ENCODE measurements at regions not wholly inside any gene's neighbourhood (a gene's known extent, or its start where the extent isn't known, plus 50 kb on each side); places are given as distances from the start of the nearest gene placed in this dataset.

DNA sequence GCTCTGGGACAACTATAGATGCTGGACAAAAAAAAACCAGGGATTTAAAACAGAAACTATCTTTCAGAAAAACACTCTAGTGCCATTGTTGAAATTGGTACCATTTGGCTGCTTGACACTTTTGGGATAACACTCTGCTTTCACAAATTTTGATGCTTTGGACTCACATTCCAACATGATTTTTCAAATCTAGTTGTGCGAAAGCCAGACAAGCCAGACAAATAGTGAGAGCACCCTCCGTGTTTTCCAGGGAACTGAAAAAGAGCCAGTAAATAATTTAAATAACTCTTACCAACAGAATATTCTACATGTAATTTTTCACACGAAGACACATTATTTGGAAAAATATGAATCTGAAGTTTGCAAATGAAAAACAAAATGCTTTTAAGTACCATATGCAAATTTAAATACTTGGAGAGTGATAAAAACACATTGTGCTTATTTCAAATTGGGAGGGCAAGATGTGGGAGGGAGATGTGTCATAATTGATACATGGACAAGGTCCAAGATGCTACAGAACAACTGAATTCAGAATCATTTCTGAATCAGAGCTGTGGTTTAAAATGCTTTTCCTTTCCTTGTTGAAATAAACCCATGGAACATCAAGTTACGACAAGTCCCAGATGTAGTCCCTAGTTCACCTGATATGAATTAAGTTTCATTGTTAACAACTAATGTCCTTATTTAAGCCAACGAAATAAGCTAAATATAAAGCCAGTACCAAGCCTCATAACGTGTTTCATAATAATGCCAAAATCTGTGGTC, 144.2 kb upstream of the SOX2 start:
- no peak for FAIRE-seq
- Histone ChIP-seq H3K9me3 (ENCODE audit: control insufficient read depth in 2 of 2, insufficient read depth in 1 of 2, low read depth in 1 of 2, low read length in 1 of 2) (no peaks in the 10 kb centered on the region), H3K27me3 (ENCODE audit: control insufficient read depth in 3 of 3, insufficient read depth in 3 of 3, low read length in 3 of 3) (no peaks in the 10 kb centered on the region), H3K4me3 (ENCODE audit: low read depth in 1 of 3, low read length in 3 of 3) (no peak overlapping the region), H3K27ac (ENCODE audit: low read depth in 1 of 3, low read length in 2 of 3) (no peak overlapping the region), H3K4me1 (ENCODE audit: control insufficient read depth in 3 of 3, insufficient read depth in 2 of 3, low read depth in 1 of 3, low read length in 2 of 3) (no peaks in the 10 kb centered on the region), H3K36me3 (ENCODE audit: control insufficient read depth in 3 of 3, insufficient read depth in 2 of 3, low read depth in 1 of 3, low read length in 3 of 3) (no peaks in the 10 kb centered on the region)
- 67 to 74% (median 69%) methylated on average over 6 of the region's 6 CpGs for WGBS, 3 donors
- no peak for DNase-seq

DNA sequence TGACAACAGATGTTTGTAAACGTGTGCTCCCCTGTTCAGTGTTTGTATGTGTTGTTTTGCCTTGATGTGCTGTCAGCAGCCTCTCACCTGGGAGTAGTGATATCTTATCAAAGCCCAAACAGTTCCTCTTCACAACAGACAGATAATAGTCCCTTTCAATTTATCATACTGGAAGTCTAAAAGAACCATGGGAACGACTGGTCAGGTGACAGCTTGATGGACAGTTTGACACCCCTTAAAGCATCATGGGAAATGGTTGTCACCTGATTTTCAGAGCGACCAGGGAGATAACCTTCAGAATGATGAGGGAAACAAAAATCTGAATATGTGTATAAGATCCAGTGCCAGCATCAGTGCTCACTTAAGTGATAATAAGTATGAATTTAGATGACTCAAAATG, 146.3 kb upstream of the SOX2 start:
- 8 to 19% (median 13%) methylated on average over 3 of the region's 3 CpGs for WGBS, 3 donors
- no peak for FAIRE-seq
- no peaks in the 10 kb centered on the region for H3K27me3 ChIP-seq (ENCODE audit: control insufficient read depth in 3 of 3, insufficient read depth in 3 of 3, low read length in 3 of 3)

DNA sequence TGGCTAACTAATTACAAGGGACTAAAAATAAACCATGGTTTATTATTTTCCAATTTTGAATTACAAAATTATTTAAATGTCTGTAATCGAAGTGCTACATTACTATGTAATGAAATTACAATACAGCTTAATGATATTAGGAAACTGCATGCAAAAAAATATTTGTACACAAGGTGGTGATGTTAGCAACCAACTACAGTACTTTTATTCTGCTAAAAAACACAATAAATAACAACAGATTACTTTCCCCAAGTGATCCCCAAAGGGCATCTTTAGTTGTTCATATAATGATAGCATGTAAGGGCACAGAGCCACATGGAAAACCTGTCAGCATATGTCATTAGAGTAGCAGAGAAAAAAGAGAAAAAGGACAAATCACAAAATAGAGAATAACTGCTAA, 147.5 kb upstream of the SOX2 start:
- 51 to 66% (median 58%) methylated on average over 1 of the region's 1 CpG for WGBS, 3 donors
- H3K36me3 ChIP-seq (ENCODE audit: control insufficient read depth in 3 of 3, insufficient read depth in 2 of 3, low read depth in 1 of 3, low read length in 3 of 3): no peaks in the 10 kb centered on the region
- H3K27me3 ChIP-seq (ENCODE audit: control insufficient read depth in 3 of 3, insufficient read depth in 3 of 3, low read length in 3 of 3): no peaks in the 10 kb centered on the region
- no peak overlapping the region for H3K4me3 ChIP-seq (ENCODE audit: low read depth in 1 of 3, low read length in 3 of 3)
- no peak for FAIRE-seq
- DNase-seq: no peak
- H3K9me3 ChIP-seq (ENCODE audit: control insufficient read depth in 2 of 2, insufficient read depth in 1 of 2, low read depth in 1 of 2, low read length in 1 of 2): no peaks in the 10 kb centered on the region
- no peaks in the 10 kb centered on the region for H3K4me1 ChIP-seq (ENCODE audit: control insufficient read depth in 3 of 3, insufficient read depth in 2 of 3, low read depth in 1 of 3, low read length in 2 of 3)
- H3K27ac ChIP-seq (ENCODE audit: low read depth in 1 of 3, low read length in 2 of 3): no peak overlapping the region

More for the DNA sequence above, 146.3 kb upstream of the SOX2 start:
- Histone ChIP-seq H3K36me3 (ENCODE audit: control insufficient read depth in 3 of 3, insufficient read depth in 2 of 3, low read depth in 1 of 3, low read length in 3 of 3) (no peaks in the 10 kb centered on the region), H3K9me3 (ENCODE audit: control insufficient read depth in 2 of 2, insufficient read depth in 1 of 2, low read depth in 1 of 2, low read length in 1 of 2) (no peaks in the 10 kb centered on the region), H3K4me3 (ENCODE audit: low read depth in 1 of 3, low read length in 3 of 3) (no peak overlapping the region), H3K4me1 (ENCODE audit: control insufficient read depth in 3 of 3, insufficient read depth in 2 of 3, low read depth in 1 of 3, low read length in 2 of 3) (no peaks in the 10 kb centered on the region), H3K27ac (ENCODE audit: low read depth in 1 of 3, low read length in 2 of 3) (no peak overlapping the region)
- DNase-seq: no peak

DNA sequence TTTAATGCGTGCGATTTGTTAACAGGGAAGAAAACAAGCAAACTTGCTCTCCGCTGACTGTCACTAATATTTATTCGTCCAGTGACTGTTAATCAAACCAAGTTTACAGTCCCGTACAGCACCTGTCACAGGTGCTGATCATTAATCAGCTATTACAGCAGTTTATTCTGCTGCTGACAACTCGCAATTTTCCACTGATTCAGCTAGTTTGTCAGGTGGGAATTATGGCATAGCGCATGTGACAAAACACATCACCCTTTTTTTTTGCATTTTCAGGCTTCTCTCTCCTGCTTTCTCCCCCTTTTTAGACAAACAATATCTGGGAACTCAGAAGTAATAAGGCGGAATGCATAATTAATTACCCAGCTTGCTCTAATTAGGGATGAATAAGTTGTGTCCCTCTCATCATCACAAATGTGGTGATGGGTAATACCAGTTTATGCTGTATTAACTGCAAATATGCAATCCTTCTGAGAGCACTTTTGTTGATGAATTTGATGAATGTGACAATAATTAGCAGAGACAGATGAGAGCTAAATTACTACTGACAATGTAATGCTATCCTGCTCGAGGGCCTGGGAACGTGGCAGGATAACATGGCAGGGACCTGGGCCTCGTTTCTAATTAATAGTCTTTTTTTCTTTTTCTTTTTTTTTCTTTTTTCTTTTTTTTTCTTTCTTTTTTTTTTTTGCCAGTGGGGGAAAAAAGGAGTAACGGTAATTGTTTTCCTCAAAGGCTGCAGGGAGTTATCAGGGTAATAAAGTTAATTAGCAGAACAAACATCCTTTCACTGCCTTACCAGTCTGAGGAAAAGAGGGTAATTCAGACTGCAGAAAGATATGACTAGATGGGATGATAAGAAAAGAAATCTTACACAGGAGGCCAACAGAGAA, 150.3 kb upstream of the SOX2 start:
- FAIRE-seq (no peak), DNase-seq (no peak)
- Histone ChIP-seq H3K27ac (ENCODE audit: low read depth in 1 of 3, low read length in 2 of 3) (no peak overlapping the region), H3K36me3 (ENCODE audit: control insufficient read depth in 3 of 3, insufficient read depth in 2 of 3, low read depth in 1 of 3, low read length in 3 of 3) (no peaks in the 10 kb centered on the region), H3K9me3 (ENCODE audit: control insufficient read depth in 2 of 2, insufficient read depth in 1 of 2, low read depth in 1 of 2, low read length in 1 of 2) (no peaks in the 10 kb centered on the region), H3K27me3 (ENCODE audit: control insufficient read depth in 3 of 3, insufficient read depth in 3 of 3, low read length in 3 of 3) (no peaks in the 10 kb centered on the region), H3K4me3 (ENCODE audit: low read depth in 1 of 3, low read length in 3 of 3) (no peak overlapping the region), H3K4me1 (ENCODE audit: control insufficient read depth in 3 of 3, insufficient read depth in 2 of 3, low read depth in 1 of 3, low read length in 2 of 3) (peaks cover 0 to 1% (median 0%) of the 10 kb centered on the region in 3 donors)
- WGBS, 3 donors: 25 to 50% (median 39%) methylated on average over 12 of the region's 12 CpGs

DNA sequence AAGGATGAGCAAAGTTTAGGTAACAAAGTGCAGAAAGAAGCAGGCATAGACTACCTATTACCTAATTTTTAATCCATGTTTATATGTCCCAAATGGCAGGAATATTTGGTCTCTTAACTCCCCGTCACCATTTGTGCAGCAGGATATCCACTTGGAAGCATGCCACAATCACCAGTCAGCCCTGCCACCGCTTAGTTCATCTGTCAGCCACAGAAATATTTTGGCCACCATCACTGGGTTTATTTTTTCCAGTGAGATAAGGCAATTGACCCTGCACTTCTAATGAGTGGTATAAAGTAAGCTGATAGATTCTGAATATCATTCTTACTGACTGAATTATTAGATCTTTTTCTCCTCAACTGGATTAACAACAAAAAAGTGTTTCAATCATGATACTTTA, 152.9 kb upstream of the SOX2 start:
- Histone ChIP-seq H3K27me3 (ENCODE audit: control insufficient read depth in 3 of 3, insufficient read depth in 3 of 3, low read length in 3 of 3) (no peaks in the 10 kb centered on the region), H3K4me1 (ENCODE audit: control insufficient read depth in 3 of 3, insufficient read depth in 2 of 3, low read depth in 1 of 3, low read length in 2 of 3) (peaks cover 0 to 3% (median 0%) of the 10 kb centered on the region in 3 donors), H3K36me3 (ENCODE audit: control insufficient read depth in 3 of 3, insufficient read depth in 2 of 3, low read depth in 1 of 3, low read length in 3 of 3) (no peaks in the 10 kb centered on the region), H3K4me3 (ENCODE audit: low read depth in 1 of 3, low read length in 3 of 3) (no peak overlapping the region), H3K27ac (ENCODE audit: low read depth in 1 of 3, low read length in 2 of 3) (no peak overlapping the region), H3K9me3 (ENCODE audit: control insufficient read depth in 2 of 2, insufficient read depth in 1 of 2, low read depth in 1 of 2, low read length in 1 of 2) (no peaks in the 10 kb centered on the region)
- DNase-seq (no peak), FAIRE-seq (no peak)
- 28 to 51% (median 47%) methylated on average over 2 of the region's 2 CpGs for WGBS, 3 donors

DNA sequence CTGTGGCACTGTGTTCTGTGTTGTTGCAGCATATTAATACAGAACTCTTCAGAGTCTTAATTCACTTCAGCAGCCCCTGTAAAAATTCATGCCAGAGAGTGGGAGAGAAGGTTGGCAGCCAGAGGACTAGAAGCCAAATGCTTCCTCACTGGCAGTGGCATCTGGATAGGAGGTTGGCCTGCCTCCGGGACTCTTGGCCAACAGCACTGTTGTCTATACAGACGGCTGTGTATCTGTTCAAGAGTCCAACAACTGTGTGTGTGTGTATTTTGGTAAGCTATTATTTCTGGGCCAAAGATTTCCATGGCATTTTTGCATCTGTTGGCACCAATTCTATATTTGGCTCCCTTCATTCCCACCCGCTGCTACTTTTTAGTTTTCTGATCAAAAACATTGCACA, 156.0 kb upstream of the SOX2 start:
- no peak for DNase-seq
- Histone ChIP-seq H3K4me1 (ENCODE audit: control insufficient read depth in 3 of 3, insufficient read depth in 2 of 3, low read depth in 1 of 3, low read length in 2 of 3) (peaks cover 0 to 3% (median 0%) of the 10 kb centered on the region in 3 donors), H3K9me3 (ENCODE audit: control insufficient read depth in 2 of 2, insufficient read depth in 1 of 2, low read depth in 1 of 2, low read length in 1 of 2) (no peaks in the 10 kb centered on the region), H3K27ac (ENCODE audit: low read depth in 1 of 3, low read length in 2 of 3) (no peak overlapping the region), H3K27me3 (ENCODE audit: control insufficient read depth in 3 of 3, insufficient read depth in 3 of 3, low read length in 3 of 3) (no peaks in the 10 kb centered on the region), H3K4me3 (ENCODE audit: low read depth in 1 of 3, low read length in 3 of 3) (peak overlapping the region in 1 of 3 donors; percentile 15), H3K36me3 (ENCODE audit: control insufficient read depth in 3 of 3, insufficient read depth in 2 of 3, low read depth in 1 of 3, low read length in 3 of 3) (no peaks in the 10 kb centered on the region)
- no peak for FAIRE-seq
- 56 to 75% (median 57%) methylated on average over 3 of the region's 3 CpGs for WGBS, 3 donors

DNA sequence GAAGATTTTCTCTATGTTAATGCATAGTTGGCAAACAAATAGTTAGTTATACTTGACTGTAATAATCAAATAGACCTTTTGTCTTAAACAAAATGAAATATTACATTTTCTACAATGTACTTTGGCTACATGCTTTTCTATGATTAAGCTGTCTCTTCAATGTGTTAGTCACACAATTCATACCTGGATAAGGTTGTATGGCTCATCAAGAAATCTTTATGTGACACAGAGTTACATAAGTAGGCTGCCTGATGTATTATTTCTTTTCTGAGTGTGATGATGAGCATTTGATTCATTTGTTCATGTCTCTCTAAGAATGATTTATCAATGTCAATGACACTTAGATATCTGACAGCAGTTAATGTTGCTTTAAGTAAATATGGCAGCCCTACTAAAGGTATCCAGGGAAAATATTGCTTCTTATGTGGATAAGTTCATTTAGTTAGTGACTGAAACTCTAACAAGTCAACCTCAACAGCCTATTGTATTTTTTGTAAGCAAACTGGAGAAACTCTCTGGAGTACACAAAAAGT, 157.4 kb upstream of the SOX2 start:
- FAIRE-seq (no peak), DNase-seq (no peak)
- H3K4me1 ChIP-seq (ENCODE audit: control insufficient read depth in 3 of 3, insufficient read depth in 2 of 3, low read depth in 1 of 3, low read length in 2 of 3): peaks cover 0 to 3% (median 0%) of the 10 kb centered on the region in 3 donors

DNA sequence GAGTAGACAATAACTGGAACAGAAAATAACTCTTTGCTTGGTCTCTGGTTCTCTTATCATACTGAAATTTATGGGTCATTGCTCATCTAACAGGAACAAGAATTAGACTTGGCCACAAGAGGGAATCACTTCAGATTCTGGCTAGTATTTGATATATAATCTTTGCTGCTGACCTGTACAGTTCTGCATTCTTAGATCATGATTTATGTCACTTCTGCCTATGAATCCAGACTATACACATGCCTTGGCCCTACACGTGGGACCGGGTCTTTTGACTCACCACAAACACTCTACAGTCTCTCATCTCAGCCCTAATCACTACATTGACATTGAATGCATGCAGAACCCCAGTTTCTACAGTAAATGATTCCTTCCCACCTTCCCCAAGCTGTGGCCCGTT, 162.5 kb upstream of the SOX2 start:
- DNase-seq (no peak), FAIRE-seq (no peak)
- Histone ChIP-seq H3K4me3 (ENCODE audit: low read depth in 1 of 3, low read length in 3 of 3) (no peak overlapping the region), H3K27me3 (ENCODE audit: control insufficient read depth in 3 of 3, insufficient read depth in 3 of 3, low read length in 3 of 3) (no peaks in the 10 kb centered on the region), H3K27ac (ENCODE audit: low read depth in 1 of 3, low read length in 2 of 3) (no peak overlapping the region), H3K4me1 (ENCODE audit: control insufficient read depth in 3 of 3, insufficient read depth in 2 of 3, low read depth in 1 of 3, low read length in 2 of 3) (no peaks in the 10 kb centered on the region), H3K36me3 (ENCODE audit: control insufficient read depth in 3 of 3, insufficient read depth in 2 of 3, low read depth in 1 of 3, low read length in 3 of 3) (no peaks in the 10 kb centered on the region), H3K9me3 (ENCODE audit: control insufficient read depth in 2 of 2, insufficient read depth in 1 of 2, low read depth in 1 of 2, low read length in 1 of 2) (no peaks in the 10 kb centered on the region)
- 63 to 78% (median 69%) methylated on average over 3 of the region's 3 CpGs for WGBS, 3 donors

More for the DNA sequence above, 157.4 kb upstream of the SOX2 start:
- Histone ChIP-seq H3K9me3 (ENCODE audit: control insufficient read depth in 2 of 2, insufficient read depth in 1 of 2, low read depth in 1 of 2, low read length in 1 of 2) (no peaks in the 10 kb centered on the region), H3K27me3 (ENCODE audit: control insufficient read depth in 3 of 3, insufficient read depth in 3 of 3, low read length in 3 of 3) (no peaks in the 10 kb centered on the region), H3K4me3 (ENCODE audit: low read depth in 1 of 3, low read length in 3 of 3) (no peak overlapping the region), H3K27ac (ENCODE audit: low read depth in 1 of 3, low read length in 2 of 3) (no peak overlapping the region), H3K36me3 (ENCODE audit: control insufficient read depth in 3 of 3, insufficient read depth in 2 of 3, low read depth in 1 of 3, low read length in 3 of 3) (no peaks in the 10 kb centered on the region)
